ENCODE measurements at regions not wholly inside any gene's neighbourhood (a gene's known extent, or its start where the extent isn't known, plus 50 kb on each side); places are given as distances from the start of the nearest gene placed in this dataset.

- peak overlapping the region; percentile 76 for H4K91ac ChIP-seq (replicated peaks; ENCODE audit: insufficient read length, low read length)
- ChIA-PET CTCF (ENCODE audit: partially characterized antibody) (interaction anchor here (0.6 to 1.9 kb wide), 3 partner anchors 9 to 86 kb away, joined by 3 to 6 read pairs (median 3); no protein-coding TSS in a partner anchor), POLR2A (ENCODE audit: partially characterized antibody) (no interaction called here)
- H2BK120ac ChIP-seq (replicated peaks; ENCODE audit: low read depth, low read length) = no peak overlapping the region
- H3K4ac ChIP-seq (replicated peaks; ENCODE audit: insufficient read length, low read depth, low read length) = no peak overlapping the region
- no peaks in the 10 kb centered on the region for H3K36me3 ChIP-seq (ENCODE audit: control insufficient read depth in 2 of 4, insufficient read depth in 4 of 4, low read length in 3 of 4)
- H2BK15ac ChIP-seq (ENCODE audit: low read length) = no peak overlapping the region
- DNase-seq (ENCODE audit: low read depth in 1 of 2, low spot score in 2 of 2) (no peak), FAIRE-seq (no peak)
- 0 out of 2 replicates have a peak overlapping the region, but pooled peaks have one; percentile 30 for H2AK5ac ChIP-seq (ENCODE audit: low read depth, low read length)
- no peak overlapping the region for H3K4me2 ChIP-seq (ENCODE audit: insufficient read depth in 1 of 2, low read depth in 2 of 2, low read length in 2 of 2)
- no peak overlapping the region for H3K27ac ChIP-seq (ENCODE audit: low read depth, low read length)
- H3K79me2 ChIP-seq (ENCODE audit: control insufficient read depth in 1 of 2, insufficient read depth in 2 of 2, low read length in 2 of 2) = no peaks in the 10 kb centered on the region
- peak overlapping the region; percentile 62; the same call in 1 of the 2 replicates for H2BK12ac ChIP-seq (ENCODE audit: low read depth, low read length)
- peaks cover 0 to 4% (median 1%) of the 10 kb centered on the region in 4 experiments; a peak in 1 of 7 replicates for H3K4me1 ChIP-seq (replicated peaks in 1 of 4; ENCODE audit: control insufficient read depth in 3 of 4, insufficient read depth in 4 of 4, low read length in 3 of 4)
- H3K56ac ChIP-seq (replicated peaks; ENCODE audit: insufficient read length, low read depth, low read length) = no peak overlapping the region
- H3K9ac ChIP-seq (replicated peaks in 1 of 4; ENCODE audit: extremely low read depth in 1 of 4, low read depth in 3 of 4, low read length in 3 of 4) = no peak overlapping the region
- H3K27me3 ChIP-seq (replicated peaks in 1 of 4; ENCODE audit: control insufficient read depth in 3 of 4, extremely low read depth in 1 of 4, insufficient read depth in 3 of 4, low read length in 3 of 4) = no peaks in the 10 kb centered on the region
- H3K23ac ChIP-seq (ENCODE audit: insufficient read length) = no peak overlapping the region
- H4K20me1 ChIP-seq (replicated peaks in 1 of 2; ENCODE audit: control insufficient read depth in 1 of 2, insufficient read depth in 2 of 2, low read length in 2 of 2) = no peaks in the 10 kb centered on the region
- H4K8ac ChIP-seq (ENCODE audit: extremely low read depth, insufficient read depth, low read length) = no peak overlapping the region
- H2AFZ ChIP-seq (ENCODE audit: low read length) = 0 out of 2 replicates have a peak overlapping the region, but pooled peaks have one; percentile 8
- H3K4me3 ChIP-seq (ENCODE audit: extremely low read depth in 1 of 4, insufficient read depth in 2 of 4, low read depth in 3 of 4, low read length in 4 of 4) = no peak overlapping the region
- no peak overlapping the region for H3K18ac ChIP-seq (ENCODE audit: extremely low read depth, low read length)
- no peak overlapping the region for H4K5ac ChIP-seq (ENCODE audit: insufficient read length, low read depth, low read length)
- no peak overlapping the region for H3K14ac ChIP-seq (ENCODE audit: insufficient read length)
- no peaks in the 10 kb centered on the region for H3K23me2 ChIP-seq (ENCODE audit: low read depth, low read length)
- 0 out of 4 replicates have a peak, but pooled peaks cover 0 to 3% of the 10 kb centered on the region in 2 experiments for H3K9me3 ChIP-seq (ENCODE audit: insufficient read depth in 2 of 2, low read depth in 1 of 2, low read length in 1 of 2)
- H3K79me1 ChIP-seq (ENCODE audit: low read depth, low read length) = no peaks in the 10 kb centered on the region
- WGBS, 2 experiments (ENCODE audit: extremely low coverage in 1 of 2, insufficient coverage in 1 of 2, insufficient read length in 1 of 2, insufficient replicate concordance in 2 of 2, low coverage in 1 of 2, low lambda C conversion rate in 2 of 2, missing lambda C conversion rate in 1 of 2) = 77% methylated on average over 3 of the region's 3 CpGs; no CpG with 5 or more reads in 1 of the 2 experiments
- H2BK5ac ChIP-seq (ENCODE audit: low read depth, low read length) = no peak overlapping the region
- H2BK20ac ChIP-seq (ENCODE audit: low read length) = no peak overlapping the region
- TF ChIP-seq SUZ12 (IDR thresholded peaks at IDR 0.05; ENCODE audit: low read length) (no peak), EZH2 (IDR thresholded peaks at IDR 0.05; ENCODE audit: low read depth, low read length, severe bottlenecking) (no peak), SP1 (IDR thresholded peaks at IDR 0.05; ENCODE audit: low read depth, low read length) (no peak), MAX (IDR thresholded peaks at IDR 0.05) (no peak), CBX5 (IDR thresholded peaks at IDR 0.05; ENCODE audit: low read depth, low read length) (no peak), SAP30 (IDR thresholded peaks at IDR 0.05; ENCODE audit: insufficient read depth, insufficient replicate concordance, low read length) (no peak), TBP (IDR thresholded peaks at IDR 0.05; ENCODE audit: low read depth, low read length) (no peak), CHD2 (IDR thresholded peaks at IDR 0.05; ENCODE audit: low read length) (no peak), BACH1 (IDR thresholded peaks at IDR 0.05; ENCODE audit: low read length) (no peak), KDM1A (IDR thresholded peaks at IDR 0.05; ENCODE audit: borderline replicate concordance, low read length) (no peak), RFX5 (IDR thresholded peaks at IDR 0.05; ENCODE audit: borderline replicate concordance, low read depth, low read length) (no peak), JUND (IDR thresholded peaks at IDR 0.05; ENCODE audit: low read length) (no peak), USF2 (IDR thresholded peaks at IDR 0.05; ENCODE audit: low read length) (no peak)
These were observed 120.6 kb upstream of the RBBP6 start for GRCh38 chr16:24418733-24419132.

Measured in H1 (cell line).